Naive thymus-derived CD8-positive, alpha-beta T cell (primary cell): ENCODE measurements at regions not wholly inside any gene's neighbourhood (a gene's known extent, or its start where the extent isn't known, plus 50 kb on each side); places are given as distances from the start of the nearest gene placed in this dataset.
A peak's percentile ranks its signal among the peaks of the same experiment; 100 is the strongest.

Experiments used
- ATAC-seq, 2 donors: fragments of 150-1000 bp; cut with Tn5 transposase in 1 of 2; sonication (Bioruptor Pico), chemical (Tn5 transposase) in 1 of 2; 1 replicate in 1 of 2; 2 replicates in 1 of 2; pipeline ENCODE4 v1.10.0; 2021; ENCODE audit warnings: mild to moderate bottlenecking in 2 of 2, moderate library complexity in 2 of 2
- POLR2A ChIA-PET: fragments of 350-600 bp; sonication (Branson Sonifier 250); formaldehyde crosslinking; loops from one replicate; lab custom pipeline; 2021; ENCODE audit warnings: antibody characterized with exemption; lab: Charles Lee
- DNase-seq, 10 donors: peaks; one replicate each; pipeline versions ENCODE4 v3.0.0 to v3.0.0-alpha.2; 2020 to 2022
- H3K27ac Mint-ChIP-seq, 10 donors: one replicate each; pipeline ENCODE4 v1.8.0; 2020 to 2022; ENCODE audit warnings: mild to moderate bottlenecking in 10 of 10, mixed read lengths in 10 of 10, moderate library complexity in 4 of 10, inconsistent platforms in 1 of 10
- H3K27me3 Mint-ChIP-seq, 5 donors: one replicate each; pipeline ENCODE4 v1.8.0; 2021 to 2022; ENCODE audit warnings: mixed read lengths in 5 of 5
- H3K36me3 Mint-ChIP-seq, 3 donors: one replicate each; pipeline ENCODE4 v1.8.0; 2020 to 2022; ENCODE audit warnings: mixed read lengths in 3 of 3, mild to moderate bottlenecking in 2 of 3, inconsistent platforms in 1 of 3
- H3K4me1 Mint-ChIP-seq, 4 donors: one replicate each; pipeline ENCODE4 v1.8.0; 2021 to 2022; ENCODE audit warnings: mixed read lengths in 4 of 4
- H3K4me3 Mint-ChIP-seq, 10 donors: one replicate each; pipeline ENCODE4 v1.8.0; 2020 to 2022; ENCODE audit warnings: mild to moderate bottlenecking in 10 of 10, mixed read lengths in 10 of 10, moderate library complexity in 6 of 10, inconsistent platforms in 1 of 10
- H3K9me3 Mint-ChIP-seq, 9 donors: one replicate each; pipeline ENCODE4 v1.8.0; 2020 to 2022; ENCODE audit warnings: mixed read lengths in 9 of 9, mild to moderate bottlenecking in 3 of 9, inconsistent platforms in 1 of 9, moderate library complexity in 1 of 9

DNA sequence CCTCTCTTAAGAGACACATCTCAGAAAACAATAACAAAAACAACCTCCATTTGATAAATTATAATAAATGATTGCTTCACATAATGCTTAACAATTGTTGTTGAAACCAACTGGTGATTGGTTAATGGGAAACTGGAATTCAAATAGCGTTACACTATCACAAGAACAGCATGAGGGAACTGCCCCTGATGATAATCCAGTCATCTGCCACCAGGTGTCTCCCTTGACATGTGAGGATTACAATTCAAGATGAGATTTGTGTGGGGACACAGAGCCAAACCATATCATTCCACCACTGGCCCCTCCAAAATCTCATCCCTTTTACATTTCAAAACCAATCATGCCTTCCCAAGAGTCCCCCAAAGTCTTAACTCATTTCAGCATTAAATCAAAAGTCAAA is 375.9 kb downstream of the BMPER start:
- POLR2A ChIA-PET: no interaction called here
- Mint-ChIP-seq H3K27me3 (peaks cover 0 to 3% (median 0%) of the 10 kb centered on the region in 5 donors), H3K9me3 (peaks cover 3 to 18% (median 8%) of the 10 kb centered on the region in 9 donors), H3K36me3 (peaks cover 0 to 7% (median 0%) of the 10 kb centered on the region in 3 donors), H3K4me3 (no peak overlapping the region), H3K27ac (no peak overlapping the region), H3K4me1 (no peaks in the 10 kb centered on the region)
- DNase-seq (no peak), ATAC-seq (no peak)

DNA sequence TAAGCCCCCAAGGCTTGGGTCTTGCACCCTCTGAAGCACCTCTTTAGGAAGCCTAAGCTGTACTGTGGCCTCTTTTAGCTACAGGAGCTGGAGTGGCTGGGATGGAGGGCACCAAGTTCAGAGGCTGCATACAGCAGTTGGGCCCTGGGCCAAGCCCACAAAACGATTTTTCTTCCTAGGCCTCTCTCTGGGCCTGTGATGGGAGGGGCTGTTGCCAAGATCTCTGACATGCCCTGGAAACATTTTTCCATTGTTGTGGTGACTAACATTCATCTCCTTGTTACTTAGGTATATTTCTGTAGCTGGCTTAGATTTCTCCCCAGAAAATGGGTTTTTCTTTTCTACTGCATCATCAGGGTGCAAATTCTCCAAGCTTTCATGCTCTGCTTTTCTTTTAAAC is 375.7 kb upstream of the NPSR1 start:
- POLR2A ChIA-PET: no interaction called here
- DNase-seq: no peak
- no peaks in the 10 kb centered on the region for H3K4me1 Mint-ChIP-seq
- ATAC-seq: no peak
- H3K9me3 Mint-ChIP-seq: peaks cover 3 to 18% (median 9%) of the 10 kb centered on the region in 9 donors
- H3K27ac Mint-ChIP-seq: no peak overlapping the region
- H3K4me3 Mint-ChIP-seq: no peak overlapping the region
- peaks cover 0 to 7% (median 0%) of the 10 kb centered on the region in 3 donors for H3K36me3 Mint-ChIP-seq
- peaks cover 0 to 6% (median 0%) of the 10 kb centered on the region in 5 donors for H3K27me3 Mint-ChIP-seq

GRCh38 chr7:34296663-34297062 is 361.4 kb upstream of the NPSR1 start:
- no peak for ATAC-seq

GRCh38 chr7:34298492-34299013 is 359.5 kb upstream of the NPSR1 start:
- Mint-ChIP-seq H3K4me3 (no peak overlapping the region), H3K4me1 (peaks cover 0 to 1% (median 0%) of the 10 kb centered on the region in 4 donors), H3K36me3 (no peaks in the 10 kb centered on the region), H3K27ac (no peak overlapping the region), H3K9me3 (peaks cover 0 to 6% (median 2%) of the 10 kb centered on the region in 9 donors), H3K27me3 (no peaks in the 10 kb centered on the region)
- DNase-seq (no peak), ATAC-seq (no peak)
- POLR2A ChIA-PET: no interaction called here

More at GRCh38 chr7:34296663-34297062, 361.4 kb upstream of the NPSR1 start:
- Mint-ChIP-seq H3K27ac (no peak overlapping the region), H3K4me3 (no peak overlapping the region), H3K36me3 (no peaks in the 10 kb centered on the region), H3K9me3 (peaks cover 0 to 7% (median 2%) of the 10 kb centered on the region in 9 donors), H3K4me1 (peaks cover 0 to 1% (median 0%) of the 10 kb centered on the region in 4 donors), H3K27me3 (no peaks in the 10 kb centered on the region)
- POLR2A ChIA-PET: no interaction called here
- DNase-seq: no peak

DNA sequence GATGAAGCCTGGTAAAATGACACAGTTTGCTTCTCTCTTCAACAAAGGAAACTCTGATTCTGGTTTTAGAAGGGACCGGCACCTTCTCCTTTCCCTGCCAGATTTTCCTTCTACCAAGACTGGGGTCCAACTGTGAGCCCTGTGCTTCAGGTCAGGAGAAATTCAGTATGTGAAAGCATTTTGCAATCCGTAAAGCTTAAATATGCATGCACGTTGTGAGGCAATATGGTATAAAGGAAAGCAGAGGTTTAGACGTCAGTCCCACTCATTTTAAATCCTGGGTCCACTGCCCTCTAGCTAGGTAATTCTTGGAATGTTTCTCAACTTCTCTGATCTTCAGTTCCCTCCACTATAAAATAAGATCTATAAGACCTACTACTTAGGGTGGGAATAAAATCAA is 359.0 kb upstream of the NPSR1 start:
- H3K9me3 Mint-ChIP-seq: peaks cover 0 to 6% (median 0%) of the 10 kb centered on the region in 9 donors
- H3K36me3 Mint-ChIP-seq: no peaks in the 10 kb centered on the region
- H3K27ac Mint-ChIP-seq: no peak overlapping the region
- ATAC-seq (no peak), DNase-seq (no peak)
- peaks cover 0 to 1% (median 0%) of the 10 kb centered on the region in 4 donors for H3K4me1 Mint-ChIP-seq
- no peak overlapping the region for H3K4me3 Mint-ChIP-seq
- POLR2A ChIA-PET: no interaction called here
- no peaks in the 10 kb centered on the region for H3K27me3 Mint-ChIP-seq

DNA sequence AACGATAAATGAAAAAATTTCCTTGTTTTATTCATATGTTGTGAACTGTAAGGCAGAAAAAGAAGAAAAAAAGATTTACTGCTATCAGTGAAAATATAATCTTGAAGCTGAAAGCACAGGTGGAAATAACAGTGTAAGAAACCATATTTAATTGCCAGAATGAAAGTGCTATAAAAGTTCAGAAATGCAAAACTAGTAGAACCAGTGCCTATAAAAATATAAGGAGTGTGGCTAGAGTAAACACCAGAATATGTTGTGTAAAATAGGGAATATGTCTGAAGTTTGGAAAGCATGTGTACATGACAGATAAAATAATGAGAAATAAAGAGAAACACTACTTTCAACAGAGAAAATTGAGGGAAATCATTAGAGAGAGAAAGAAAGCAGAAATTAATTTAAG is 350.5 kb upstream of the NPSR1 start:
- ATAC-seq: no peak
- H3K36me3 Mint-ChIP-seq: no peaks in the 10 kb centered on the region
- no peak overlapping the region for H3K27ac Mint-ChIP-seq
- DNase-seq: no peak
- POLR2A ChIA-PET: no interaction called here
- no peaks in the 10 kb centered on the region for H3K4me1 Mint-ChIP-seq
- peaks cover 0 to 20% (median 2%) of the 10 kb centered on the region in 9 donors for H3K9me3 Mint-ChIP-seq
- H3K4me3 Mint-ChIP-seq: no peak overlapping the region
- H3K27me3 Mint-ChIP-seq: no peaks in the 10 kb centered on the region

DNA sequence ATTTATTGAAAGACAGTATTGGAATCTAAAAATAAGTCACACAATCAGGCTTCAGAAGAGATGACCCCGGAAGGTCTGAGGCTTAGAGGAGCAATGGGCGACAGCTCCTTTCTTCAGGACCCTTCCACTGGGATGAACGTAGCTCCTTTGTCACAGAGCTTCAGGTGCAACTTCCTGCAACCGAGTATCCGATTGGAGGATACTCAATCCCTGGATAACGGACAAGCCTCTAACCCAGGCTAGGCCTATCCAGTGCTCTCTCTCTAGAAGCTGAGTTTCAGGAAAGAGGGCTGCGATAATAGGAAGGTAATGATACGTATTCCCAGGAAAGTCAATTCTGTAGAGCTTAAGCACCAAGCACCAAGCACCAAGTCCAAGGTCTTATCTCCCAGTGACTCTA is 349.4 kb upstream of the NPSR1 start:
- no peak for DNase-seq
- peaks cover 0 to 5% (median 0%) of the 10 kb centered on the region in 3 donors for H3K36me3 Mint-ChIP-seq
- no peaks in the 10 kb centered on the region for H3K4me1 Mint-ChIP-seq
- no peak overlapping the region for H3K4me3 Mint-ChIP-seq
- no peak overlapping the region for H3K27ac Mint-ChIP-seq
- H3K9me3 Mint-ChIP-seq: peaks cover 0 to 27% (median 6%) of the 10 kb centered on the region in 9 donors
- POLR2A ChIA-PET: no interaction called here
- no peak for ATAC-seq
- no peaks in the 10 kb centered on the region for H3K27me3 Mint-ChIP-seq

GRCh38 chr7:34309116-34309515 is 348.9 kb upstream of the NPSR1 start:
- no peaks in the 10 kb centered on the region for H3K4me1 Mint-ChIP-seq
- H3K9me3 Mint-ChIP-seq: peaks cover 0 to 27% (median 6%) of the 10 kb centered on the region in 9 donors
- H3K27ac Mint-ChIP-seq: no peak overlapping the region
- H3K27me3 Mint-ChIP-seq: no peaks in the 10 kb centered on the region
- peaks cover 0 to 5% (median 0%) of the 10 kb centered on the region in 3 donors for H3K36me3 Mint-ChIP-seq
- DNase-seq: no peak
- no peak for ATAC-seq
- POLR2A ChIA-PET: no interaction called here
- no peak overlapping the region for H3K4me3 Mint-ChIP-seq

DNA sequence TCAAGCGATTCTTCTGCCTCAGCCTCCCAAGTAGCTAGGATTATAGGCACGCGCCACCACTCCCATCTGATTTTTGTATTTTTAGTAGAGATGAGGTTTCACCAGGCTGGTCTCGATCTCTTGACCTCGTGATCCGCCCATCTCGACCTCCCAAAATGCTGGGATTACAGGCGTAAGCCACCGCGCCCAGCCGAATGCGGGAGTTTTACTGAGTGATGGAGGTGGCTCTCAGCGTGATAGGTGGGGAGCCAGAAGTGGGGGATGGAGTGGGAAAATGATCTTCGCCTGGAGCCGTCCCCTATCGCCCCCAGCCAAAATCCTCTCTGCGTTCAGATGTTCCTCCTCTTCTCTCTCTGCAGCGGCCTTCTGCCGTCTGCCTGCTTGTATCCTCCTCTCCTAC is 348.4 kb upstream of the NPSR1 start:
- H3K27me3 Mint-ChIP-seq: no peaks in the 10 kb centered on the region
- ATAC-seq: no peak

GRCh38 chr7:34311591-34311990 is 346.4 kb upstream of the NPSR1 start:
- Mint-ChIP-seq H3K9me3 (peaks cover 0 to 27% (median 6%) of the 10 kb centered on the region in 9 donors), H3K36me3 (peaks cover 0 to 5% (median 0%) of the 10 kb centered on the region in 3 donors), H3K27ac (no peak overlapping the region), H3K4me1 (no peaks in the 10 kb centered on the region), H3K4me3 (no peak overlapping the region), H3K27me3 (peaks cover 0 to 3% (median 0%) of the 10 kb centered on the region in 5 donors)
- DNase-seq (no peak), ATAC-seq (no peak)
- POLR2A ChIA-PET: no interaction called here

More for the DNA sequence above, 348.4 kb upstream of the NPSR1 start:
- H3K4me3 Mint-ChIP-seq: no peak overlapping the region
- DNase-seq: no peak
- no peaks in the 10 kb centered on the region for H3K4me1 Mint-ChIP-seq
- H3K9me3 Mint-ChIP-seq: peaks cover 0 to 27% (median 6%) of the 10 kb centered on the region in 9 donors
- H3K36me3 Mint-ChIP-seq: peaks cover 0 to 5% (median 0%) of the 10 kb centered on the region in 3 donors
- POLR2A ChIA-PET: no interaction called here
- peak overlapping the region in 1 of 10 donors; percentile 42 for H3K27ac Mint-ChIP-seq

GRCh38 chr7:34312624-34313023 is 345.4 kb upstream of the NPSR1 start:
- H3K9me3 Mint-ChIP-seq: peaks cover 0 to 27% (median 6%) of the 10 kb centered on the region in 9 donors
- H3K36me3 Mint-ChIP-seq: peaks cover 0 to 5% (median 0%) of the 10 kb centered on the region in 3 donors
- DNase-seq: no peak
- ATAC-seq: no peak
- no peaks in the 10 kb centered on the region for H3K4me1 Mint-ChIP-seq
- peaks cover 0 to 3% (median 0%) of the 10 kb centered on the region in 5 donors for H3K27me3 Mint-ChIP-seq
- no peak overlapping the region for H3K27ac Mint-ChIP-seq
- H3K4me3 Mint-ChIP-seq: no peak overlapping the region
- POLR2A ChIA-PET: no interaction called here

DNA sequence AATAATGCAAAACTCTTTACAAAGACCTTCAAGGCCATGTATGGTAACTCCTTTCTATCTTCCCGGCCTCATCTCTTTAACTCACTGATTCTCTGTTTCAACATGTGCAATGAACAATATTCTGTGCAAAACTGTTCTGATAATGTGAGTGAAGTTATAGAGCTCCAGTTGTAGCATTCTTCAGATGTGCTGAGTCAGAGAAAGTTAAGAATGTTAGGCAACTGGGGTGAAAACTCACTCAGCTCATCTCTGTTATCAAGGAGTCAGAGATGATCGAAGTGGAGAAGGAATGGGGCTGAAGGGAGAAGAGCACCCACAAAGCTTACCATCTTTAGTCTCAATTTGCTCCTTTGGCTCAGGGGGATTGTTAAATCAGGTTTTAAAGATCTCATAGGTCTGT is 344.7 kb upstream of the NPSR1 start:
- ATAC-seq: no peak
- DNase-seq: no peak

GRCh38 chr7:34315032-34315431 is 343.0 kb upstream of the NPSR1 start:
- POLR2A ChIA-PET: no interaction called here
- no peak for DNase-seq
- Mint-ChIP-seq H3K9me3 (peaks cover 0 to 27% (median 6%) of the 10 kb centered on the region in 9 donors), H3K36me3 (peaks cover 0 to 5% (median 0%) of the 10 kb centered on the region in 3 donors), H3K4me1 (no peaks in the 10 kb centered on the region), H3K27me3 (peaks cover 0 to 9% (median 2%) of the 10 kb centered on the region in 5 donors), H3K4me3 (no peak overlapping the region), H3K27ac (no peak overlapping the region)
- no peak for ATAC-seq

More for the DNA sequence above, 344.7 kb upstream of the NPSR1 start:
- no peak overlapping the region for H3K4me3 Mint-ChIP-seq
- H3K4me1 Mint-ChIP-seq: no peaks in the 10 kb centered on the region
- H3K36me3 Mint-ChIP-seq: peaks cover 0 to 5% (median 0%) of the 10 kb centered on the region in 3 donors
- POLR2A ChIA-PET: no interaction called here
- no peak overlapping the region for H3K27ac Mint-ChIP-seq
- H3K27me3 Mint-ChIP-seq: peaks cover 0 to 3% (median 0%) of the 10 kb centered on the region in 5 donors
- peaks cover 0 to 27% (median 6%) of the 10 kb centered on the region in 9 donors for H3K9me3 Mint-ChIP-seq

DNA sequence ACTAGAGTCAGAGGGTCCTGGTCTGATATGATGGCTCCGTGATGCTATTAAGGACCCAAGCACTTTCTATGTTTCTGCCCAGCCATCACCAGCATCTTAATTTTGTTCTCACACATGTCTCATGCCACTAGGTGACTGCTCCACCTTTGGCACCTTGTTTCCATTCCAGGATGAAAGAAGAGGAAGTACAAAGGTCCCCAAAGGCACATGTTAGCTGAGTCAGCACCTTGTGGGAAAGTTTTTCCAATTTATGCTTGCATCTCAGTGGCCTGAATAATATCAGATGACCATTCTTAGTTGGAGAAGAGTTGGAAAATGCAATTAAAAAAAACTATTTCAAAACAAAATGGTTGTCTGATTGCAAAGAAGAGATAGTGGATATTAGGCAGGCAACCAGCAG is 341.0 kb upstream of the NPSR1 start:
- POLR2A ChIA-PET: no interaction called here
- no peak overlapping the region for H3K27ac Mint-ChIP-seq

More for the DNA sequence above, 341.0 kb upstream of the NPSR1 start:
- DNase-seq: no peak
- Mint-ChIP-seq H3K36me3 (peaks cover 0 to 5% (median 0%) of the 10 kb centered on the region in 3 donors), H3K4me3 (no peak overlapping the region), H3K9me3 (peaks cover 0 to 12% (median 4%) of the 10 kb centered on the region in 9 donors), H3K4me1 (peaks cover 2 to 6% (median 5%) of the 10 kb centered on the region in 4 donors), H3K27me3 (peaks cover 7 to 26% (median 10%) of the 10 kb centered on the region in 5 donors)
- no peak for ATAC-seq
